Suprapubic skin (tissue), 3 donors: ENCODE measurements at regions not wholly inside any gene's neighbourhood (a gene's known extent, or its start where the extent isn't known, plus 50 kb on each side); places are given as distances from the start of the nearest gene placed in this dataset.

Experiments used
- CTCF ChIP-seq, 2 donors: fragments of 200-600 bp in 1 of 2; fragments of 450-650 bp in 1 of 2; sonication (generic) in 1 of 2; IDR thresholded peaks; one replicate each; pipeline ENCODE4 v1.5.1; 2016 to 2019; ENCODE audit warnings: antibody characterized with exemption in 2 of 2, mild to moderate bottlenecking in 1 of 2, moderate library complexity in 1 of 2
- EP300 ChIP-seq: sonication (generic); formaldehyde crosslinking; IDR thresholded peaks from one replicate; pipeline ENCODE4 v1.6.1; 2017; ENCODE audit warnings: antibody characterized with exemption

DNA sequence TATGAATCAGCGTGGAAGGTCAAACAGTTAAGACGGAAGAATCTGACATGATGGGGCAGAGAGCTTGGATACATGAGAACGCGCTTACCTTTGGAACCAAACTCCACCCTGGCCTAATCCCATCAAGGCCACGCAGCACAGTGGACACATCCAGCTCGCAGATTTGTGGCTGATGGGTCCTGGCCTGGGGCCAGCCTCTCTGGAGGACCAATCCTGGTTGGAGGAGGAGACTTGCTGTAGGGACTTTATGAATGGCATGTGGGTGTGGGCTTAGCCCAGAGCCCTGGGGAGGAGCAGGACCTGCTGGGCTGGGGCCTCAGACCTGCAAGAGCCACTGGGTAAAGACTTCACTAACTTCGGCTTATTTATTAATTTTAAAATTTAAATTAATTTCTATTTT lies 73.4 kb upstream of the ANKRD34C start:
- TF ChIP-seq CTCF (IDR thresholded peaks at IDR 0.05): no peak
- TF ChIP-seq EP300: no peak
